ENCODE measurements at regions not wholly inside any gene's neighbourhood (a gene's known extent, or its start where the extent isn't known, plus 50 kb on each side); places are given as distances from the start of the nearest gene placed in this dataset.

- TF ChIP-seq CTCF (IDR thresholded peaks at IDR 0.05) (no peak), POLR2A (IDR thresholded peaks at IDR 0.05) (no peak)
Measured at GRCh38 chr13:85993567-85993966, 194.3 kb upstream of the SLITRK6 start.

Measured in thyroid gland (tissue), 4 donors.